ENCODE measurements at regions not wholly inside any gene's neighbourhood (a gene's known extent, or its start where the extent isn't known, plus 50 kb on each side); places are given as distances from the start of the nearest gene placed in this dataset.

- TF ChIP-seq CTCF (IDR thresholded peaks at IDR 0.05) (no peak), EP300 (IDR thresholded peaks at IDR 0.05) (no peak), POLR2A (IDR thresholded peaks at IDR 0.05) (no peak), POLR2AphosphoS5 (IDR thresholded peaks at IDR 0.05) (no peak)
Measured at GRCh38 chr4:123996718-123997510, 600.3 kb downstream of the SPRY1 start.

Data from sigmoid colon (tissue), 4 donors.